Brain microvascular endothelial cell (primary cell): ENCODE measurements at regions not wholly inside any gene's neighbourhood (a gene's known extent, or its start where the extent isn't known, plus 50 kb on each side); places are given as distances from the start of the nearest gene placed in this dataset.

Experiments used
- DNase-seq: peaks from one replicate; pipeline ENCODE4 v3.0.0-alpha.2; 2020
- H3K27ac ChIP-seq: fragments of 250-450 bp; sonication (Bioruptor Pico); 2 replicates; pipeline ENCODE4 v1.5.1; 2020; ENCODE audit warnings: mild to moderate bottlenecking, moderate library complexity
- H3K27me3 ChIP-seq: fragments of 250-450 bp; sonication (Bioruptor Pico); replicated peaks from 2 replicates; pipeline ENCODE4 v1.5.1; 2020; ENCODE audit warnings: mild to moderate bottlenecking
- H3K36me3 ChIP-seq: fragments of 250-450 bp; sonication (Bioruptor Pico); replicated peaks from 2 replicates; pipeline ENCODE4 v1.5.1; 2020; ENCODE audit warnings: mild to moderate bottlenecking
- H3K4me3 ChIP-seq: 2 replicates; pipeline ENCODE4 v1.5.1; 2011; ENCODE audit warnings: low read depth, mild to moderate bottlenecking, control low read depth, low read length, moderate library complexity
- in situ Hi-C: cut with HindIII; loops from 2 replicates; pipeline ENCODE4 v1.10.0; 2017; ENCODE audit warnings: low sequenced_read_pairs, low pct_ligation_motif_present
- TF ChIP-seq, protein P1 (sequence below): IDR thresholded peaks from 2 replicates; pipeline ENCODE4 v1.5.1; 2011; ENCODE audit warnings: low read depth, mild to moderate bottlenecking, moderate library complexity, low read length, control low read depth, inconsistent platforms; ENCODE audit errors: missing control alignments

DNA sequence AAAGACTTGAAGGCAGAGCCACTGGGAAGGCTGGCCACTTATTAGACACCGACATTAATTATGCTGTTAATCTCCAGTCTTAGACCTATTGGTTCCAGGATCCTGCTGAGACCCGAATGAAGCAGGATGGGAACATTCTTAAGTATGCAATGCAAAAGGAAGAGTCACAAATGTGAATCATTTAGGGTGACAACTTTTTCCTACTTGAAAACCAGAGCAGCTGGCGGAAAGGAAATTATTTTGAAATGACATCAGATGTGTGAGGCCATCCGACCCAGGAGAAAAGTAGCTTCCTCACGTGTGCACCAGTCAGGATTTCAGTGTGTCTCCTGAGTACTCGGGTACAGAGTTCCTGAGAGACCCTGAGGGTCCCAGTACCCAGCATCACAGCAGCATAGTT, 222.9 kb upstream of the NCKAP5 start:
- no peaks in the 10 kb centered on the region for H3K27me3 ChIP-seq
- TF ChIP-seq, protein P1, sequence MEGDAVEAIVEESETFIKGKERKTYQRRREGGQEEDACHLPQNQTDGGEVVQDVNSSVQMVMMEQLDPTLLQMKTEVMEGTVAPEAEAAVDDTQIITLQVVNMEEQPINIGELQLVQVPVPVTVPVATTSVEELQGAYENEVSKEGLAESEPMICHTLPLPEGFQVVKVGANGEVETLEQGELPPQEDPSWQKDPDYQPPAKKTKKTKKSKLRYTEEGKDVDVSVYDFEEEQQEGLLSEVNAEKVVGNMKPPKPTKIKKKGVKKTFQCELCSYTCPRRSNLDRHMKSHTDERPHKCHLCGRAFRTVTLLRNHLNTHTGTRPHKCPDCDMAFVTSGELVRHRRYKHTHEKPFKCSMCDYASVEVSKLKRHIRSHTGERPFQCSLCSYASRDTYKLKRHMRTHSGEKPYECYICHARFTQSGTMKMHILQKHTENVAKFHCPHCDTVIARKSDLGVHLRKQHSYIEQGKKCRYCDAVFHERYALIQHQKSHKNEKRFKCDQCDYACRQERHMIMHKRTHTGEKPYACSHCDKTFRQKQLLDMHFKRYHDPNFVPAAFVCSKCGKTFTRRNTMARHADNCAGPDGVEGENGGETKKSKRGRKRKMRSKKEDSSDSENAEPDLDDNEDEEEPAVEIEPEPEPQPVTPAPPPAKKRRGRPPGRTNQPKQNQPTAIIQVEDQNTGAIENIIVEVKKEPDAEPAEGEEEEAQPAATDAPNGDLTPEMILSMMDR: no peak

GRCh38 chr2:133792223-133792622, 224.0 kb upstream of the NCKAP5 start:
- Histone ChIP-seq H3K27ac (peak overlapping the region; percentile 96), H3K4me3 (no peak overlapping the region), H3K36me3 (no peaks in the 10 kb centered on the region), H3K27me3 (no peaks in the 10 kb centered on the region)
- DNase-seq: no peak
- in situ Hi-C loops: no loop called here
- TF ChIP-seq, protein P1: no peak

More for the DNA sequence above, 222.9 kb upstream of the NCKAP5 start:
- no peaks in the 10 kb centered on the region for H3K36me3 ChIP-seq
- peak overlapping the region; percentile 96 for H3K27ac ChIP-seq
- peak; percentile 81 for DNase-seq
- in situ Hi-C loops: no loop called here
- no peak overlapping the region for H3K4me3 ChIP-seq

GRCh38 chr2:133794114-133794513, 225.9 kb upstream of the NCKAP5 start:
- H3K27me3 ChIP-seq: no peaks in the 10 kb centered on the region
- in situ Hi-C loops: no loop called here
- H3K4me3 ChIP-seq: no peak overlapping the region
- H3K27ac ChIP-seq: no peak overlapping the region
- TF ChIP-seq, protein P1: no peak
- H3K36me3 ChIP-seq: no peaks in the 10 kb centered on the region
- DNase-seq: no peak

- DNase-seq: no peak
- TF ChIP-seq, protein P1: no peak
- Histone ChIP-seq H3K36me3 (no peaks in the 10 kb centered on the region), H3K4me3 (no peak overlapping the region), H3K27me3 (no peaks in the 10 kb centered on the region), H3K27ac (no peak overlapping the region)
- in situ Hi-C loops: no loop called here
Measured at GRCh38 chr2:133801946-133802345, 233.7 kb upstream of the NCKAP5 start.

DNA sequence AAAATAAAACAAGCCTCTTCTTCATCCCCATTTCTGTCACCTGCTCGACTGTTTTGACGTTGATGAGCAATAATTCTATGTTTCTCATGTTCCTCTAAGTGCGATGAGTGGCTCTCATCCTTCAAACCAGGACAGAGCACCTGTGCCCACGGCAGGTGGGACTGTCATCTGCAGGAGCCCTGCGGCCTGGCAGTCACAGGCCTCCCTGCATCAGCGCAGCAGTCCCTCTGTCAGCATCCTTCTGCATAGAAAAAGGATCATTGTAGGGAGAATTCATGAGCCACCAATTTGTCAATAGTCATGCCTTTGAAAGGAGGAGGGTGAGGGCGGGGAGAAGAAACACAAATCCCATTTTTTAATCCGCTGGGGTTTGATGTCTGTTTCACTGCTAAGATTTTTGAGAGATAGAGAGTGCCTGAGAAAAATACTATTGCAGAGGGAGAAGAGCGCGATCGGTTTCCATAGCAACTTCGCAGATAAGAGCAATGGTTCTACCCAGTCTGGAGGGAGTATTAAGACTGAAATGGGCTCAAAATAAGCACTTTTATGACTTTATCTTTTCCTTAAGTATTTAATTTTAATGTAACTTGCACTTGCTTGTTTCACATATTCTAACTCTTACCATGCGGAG, 234.3 kb upstream of the NCKAP5 start:
- TF ChIP-seq, protein P1: no peak
- no peak overlapping the region for H3K4me3 ChIP-seq
- H3K27me3 ChIP-seq: no peaks in the 10 kb centered on the region
- no peaks in the 10 kb centered on the region for H3K36me3 ChIP-seq
- in situ Hi-C loops: no loop called here
- DNase-seq: no peak
- no peak overlapping the region for H3K27ac ChIP-seq

- Histone ChIP-seq H3K4me3 (no peak overlapping the region), H3K36me3 (no peaks in the 10 kb centered on the region), H3K27ac (no peak overlapping the region), H3K27me3 (no peaks in the 10 kb centered on the region)
- DNase-seq: no peak
- in situ Hi-C loops: no loop called here
- TF ChIP-seq, protein P1: no peak
Measured at GRCh38 chr2:133806564-133806963, 238.3 kb upstream of the NCKAP5 start.
